Occipital lobe (tissue), 1 donor: ENCODE measurements at regions not wholly inside any gene's neighbourhood (a gene's known extent, or its start where the extent isn't known, plus 50 kb on each side); places are given as distances from the start of the nearest gene placed in this dataset.

Source experiments
- DNase-seq: peaks from one replicate; lab custom pipeline; 2025; lab: John Stamatoyannopoulos, UW

DNA sequence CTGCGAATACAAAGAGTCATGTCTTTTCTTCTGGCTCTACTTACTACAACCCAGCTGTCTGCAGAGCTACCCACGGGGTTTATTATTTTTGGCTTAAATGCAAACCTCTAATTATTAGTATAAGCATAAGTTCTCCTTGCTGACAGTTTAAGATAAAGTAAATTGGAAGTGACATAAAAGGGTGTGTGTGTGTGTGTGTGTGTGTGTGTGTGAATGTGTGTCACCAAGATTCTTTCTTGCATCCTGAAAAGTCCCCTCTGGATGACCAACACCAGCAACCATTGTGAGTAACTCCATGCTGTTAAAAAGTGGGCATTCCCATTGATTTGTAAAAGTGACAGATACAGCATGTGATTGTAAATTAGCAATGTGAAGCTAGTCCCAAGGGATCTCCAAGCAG lies 803.8 kb upstream of the ZNF608 start:
- no peak for DNase-seq

DNA sequence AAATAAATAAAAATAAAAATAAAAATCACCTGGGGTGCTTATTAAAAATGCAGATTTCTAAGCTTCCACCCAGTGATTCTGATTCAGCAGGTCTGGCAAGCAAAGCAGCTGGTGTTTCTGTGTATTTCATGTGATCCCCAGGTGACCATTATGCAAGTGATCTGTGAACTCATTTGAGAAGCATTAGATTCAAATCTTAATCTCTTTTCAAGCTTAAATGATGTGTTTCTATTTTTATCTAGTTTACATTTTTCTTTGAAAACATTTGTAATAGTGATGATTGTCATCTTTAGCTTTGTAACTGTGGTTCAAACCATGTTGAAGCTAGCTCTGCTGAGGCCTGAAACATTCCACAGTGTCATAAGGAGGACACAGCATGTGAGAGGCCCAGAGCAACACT lies 804.8 kb upstream of the ZNF608 start:
- no peak for DNase-seq

DNA sequence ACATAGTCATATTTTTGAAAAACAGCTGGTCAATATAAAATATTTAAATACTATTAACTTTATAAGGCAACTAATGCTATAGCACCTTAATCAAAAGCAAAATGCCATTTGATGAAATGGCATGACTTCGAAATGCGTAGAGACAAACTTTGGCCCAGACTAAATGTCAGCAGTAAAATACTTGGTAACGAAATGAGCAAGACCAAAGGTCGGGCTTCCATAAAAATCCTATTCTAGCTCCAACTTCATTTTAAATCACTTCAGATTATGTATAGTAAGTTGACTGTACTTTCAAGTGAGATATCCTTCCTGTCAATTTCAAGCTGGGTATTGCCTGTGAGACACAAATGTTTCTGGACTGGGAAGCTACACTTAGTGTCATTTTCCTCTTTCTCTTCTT lies 805.4 kb upstream of the ZNF608 start:
- DNase-seq: no peak

DNA sequence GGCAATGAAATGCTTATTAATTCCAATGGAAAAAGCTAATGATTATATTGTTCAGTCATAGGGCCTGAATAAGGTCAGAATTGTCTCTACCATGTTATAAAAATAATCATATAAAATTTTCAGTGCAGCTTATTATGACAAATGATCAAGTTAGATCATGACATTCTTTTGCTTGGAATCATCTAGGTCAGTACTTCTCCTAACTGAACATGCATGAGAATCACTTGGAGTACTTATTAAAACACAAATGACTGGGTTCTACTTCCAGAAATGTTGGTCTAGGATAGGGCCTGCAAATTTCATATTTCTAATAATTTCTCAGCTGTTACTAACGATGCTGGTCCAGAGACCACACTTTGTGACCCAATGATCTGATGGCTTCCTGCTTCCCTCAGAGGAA lies 806.0 kb upstream of the ZNF608 start:
- DNase-seq: no peak

DNA sequence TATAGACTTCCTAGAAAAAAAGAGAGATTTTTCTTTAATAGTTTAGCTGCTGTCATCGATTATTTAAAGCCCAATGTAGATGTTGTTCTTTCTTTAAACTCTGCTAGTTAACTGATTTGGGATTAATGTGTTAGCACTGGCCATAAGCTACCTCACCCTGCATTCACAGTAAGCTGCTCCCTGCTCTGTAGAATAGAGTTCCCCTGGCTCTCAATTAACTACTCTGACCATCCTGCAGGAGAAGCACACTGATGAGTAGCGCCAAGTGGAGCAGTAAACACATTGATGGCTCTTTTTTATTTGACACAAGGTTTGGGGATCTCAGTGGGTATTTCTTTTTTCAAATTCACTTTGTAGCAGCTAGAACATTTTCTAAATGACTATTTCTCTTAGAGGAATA lies 807.9 kb upstream of the ZNF608 start:
- DNase-seq: no peak

DNA sequence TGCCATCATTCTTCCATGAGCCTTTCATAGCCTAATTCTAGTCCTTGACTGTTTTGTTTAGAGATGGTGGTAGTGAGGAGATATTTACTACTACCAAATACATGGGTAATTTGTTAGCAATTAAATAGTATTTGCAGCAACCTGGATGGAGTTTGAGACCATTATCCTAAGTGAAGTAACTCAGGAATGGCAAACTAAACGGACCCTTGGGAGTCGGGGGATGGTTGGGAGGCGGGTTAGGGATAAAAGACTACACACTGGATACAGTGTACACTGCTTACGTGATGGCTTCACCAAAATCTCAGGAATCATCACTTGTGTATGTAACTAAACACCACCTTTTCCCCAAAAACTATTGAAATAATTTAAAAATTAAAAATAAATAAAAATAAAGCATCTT lies 809.2 kb upstream of the ZNF608 start:
- DNase-seq: no peak

DNA sequence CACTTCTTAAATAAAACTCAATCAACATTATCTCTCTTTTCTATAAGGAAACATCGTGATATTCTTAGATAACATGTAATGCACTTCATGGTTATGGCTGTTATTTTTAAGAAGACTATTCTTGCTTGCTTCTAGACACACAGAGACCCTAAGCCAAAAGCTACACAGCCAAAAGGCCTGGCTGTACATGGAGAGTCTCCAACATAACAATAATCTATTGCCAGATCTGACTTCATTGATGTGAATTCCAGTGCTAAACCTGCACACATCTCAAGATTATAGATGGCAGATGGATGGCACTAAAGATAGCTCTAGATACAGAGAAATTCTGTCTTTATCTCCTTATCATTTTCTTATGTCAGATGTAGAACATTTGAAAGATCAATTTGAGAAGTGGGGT lies 811.6 kb upstream of the ZNF608 start:
- DNase-seq: no peak

DNA sequence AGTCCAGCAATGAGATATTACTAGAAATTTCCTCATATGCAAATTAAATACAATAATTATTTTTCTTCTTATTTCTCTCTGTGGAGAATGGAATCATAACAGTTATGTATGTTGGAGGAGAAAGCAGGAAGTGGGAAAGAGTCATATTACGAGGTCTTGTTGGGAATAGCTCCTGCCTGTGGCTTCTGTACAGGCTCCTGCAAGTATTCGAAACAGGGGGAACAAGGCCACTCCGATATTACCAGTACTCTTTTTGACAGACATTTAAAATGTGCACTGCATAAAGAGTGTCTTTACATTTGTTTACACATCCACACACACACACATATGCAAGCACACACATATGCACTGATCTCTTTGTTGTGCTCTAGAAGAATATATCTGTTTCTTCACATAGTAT lies 812.0 kb upstream of the ZNF608 start:
- DNase-seq: no peak

DNA sequence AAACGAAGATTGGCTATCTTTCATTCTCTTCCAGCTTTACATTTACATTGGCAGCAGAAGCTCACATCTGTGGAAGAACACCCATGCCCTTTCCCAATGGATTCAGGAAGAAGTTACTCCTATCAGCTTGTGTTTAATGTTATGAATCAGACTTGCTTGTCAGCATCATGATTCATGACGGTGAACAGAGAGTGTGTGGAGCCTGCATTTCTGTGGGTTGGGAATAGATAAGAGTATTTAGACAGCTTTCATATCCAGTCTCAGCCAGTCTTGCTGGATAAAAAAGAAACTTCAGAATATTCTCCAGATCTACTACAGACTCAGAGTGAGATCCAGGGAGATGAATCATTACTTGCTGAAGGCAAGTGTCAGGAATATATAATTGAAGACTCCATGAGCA lies 812.9 kb upstream of the ZNF608 start:
- no peak for DNase-seq

DNA sequence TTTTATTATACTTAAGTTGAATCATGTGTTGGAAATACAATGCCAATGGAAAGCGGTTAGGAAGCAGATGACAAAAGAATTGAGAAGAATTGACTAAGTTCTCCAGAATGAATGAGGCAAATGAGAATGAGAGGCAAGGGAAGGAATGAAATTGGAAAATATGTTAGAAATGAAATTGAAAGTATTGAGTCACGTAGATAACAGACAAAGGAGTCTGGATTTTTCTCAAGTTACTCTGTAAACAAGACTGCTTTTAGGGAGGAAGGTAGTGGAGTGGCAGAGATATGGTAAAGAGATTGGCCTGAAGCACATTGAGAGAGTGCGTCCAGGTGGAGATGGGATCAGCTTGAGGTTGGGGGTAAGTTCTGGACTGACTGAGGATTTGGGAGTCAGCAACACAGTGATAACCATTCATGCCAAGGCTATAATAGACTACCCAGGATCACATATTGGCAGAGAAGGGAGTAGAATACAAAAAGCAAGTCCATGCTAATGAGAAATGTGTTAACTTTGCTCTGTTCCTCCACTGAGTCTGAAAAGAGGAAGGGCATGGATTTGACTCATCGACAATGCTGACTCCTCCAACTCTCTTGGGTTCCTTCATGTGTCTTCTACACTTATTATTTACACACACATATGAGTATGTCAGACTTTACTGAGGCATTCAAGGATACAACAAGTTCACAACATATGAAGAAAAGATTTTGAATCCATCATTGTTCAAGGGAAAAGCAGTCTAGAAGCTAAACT lies 814.2 kb upstream of the ZNF608 start:
- DNase-seq: no peak

DNA sequence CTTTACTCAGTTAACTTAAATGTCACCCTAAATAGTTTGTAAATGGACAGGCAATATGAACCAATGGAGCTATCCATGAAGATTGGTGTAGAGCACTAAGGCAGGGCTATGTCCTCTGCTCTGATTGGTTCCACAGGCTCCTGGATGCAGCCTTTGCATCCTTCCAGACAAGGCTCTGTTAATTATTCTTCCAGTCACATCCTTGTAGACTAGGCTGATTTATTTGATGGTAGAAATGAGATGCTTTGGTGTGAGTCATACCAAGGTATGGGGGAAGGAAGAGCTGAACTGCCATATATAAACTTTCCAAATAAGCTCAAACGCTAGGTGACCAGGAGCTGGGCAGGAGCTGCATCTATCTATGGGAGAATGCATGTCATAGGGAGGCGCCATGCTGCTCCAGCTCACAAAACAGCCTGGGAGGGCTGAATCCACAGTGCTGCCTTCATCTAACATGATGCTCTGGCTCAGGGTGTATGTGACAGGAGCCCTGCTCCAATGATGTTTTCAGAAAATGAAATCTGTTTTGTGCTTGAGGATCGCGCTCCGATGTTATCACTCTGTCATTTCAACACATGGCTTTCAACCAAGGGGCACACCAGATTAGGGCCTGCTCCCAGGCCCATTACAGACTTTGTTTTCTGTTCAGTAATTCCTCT lies 818.0 kb upstream of the ZNF608 start:
- DNase-seq: no peak

DNA sequence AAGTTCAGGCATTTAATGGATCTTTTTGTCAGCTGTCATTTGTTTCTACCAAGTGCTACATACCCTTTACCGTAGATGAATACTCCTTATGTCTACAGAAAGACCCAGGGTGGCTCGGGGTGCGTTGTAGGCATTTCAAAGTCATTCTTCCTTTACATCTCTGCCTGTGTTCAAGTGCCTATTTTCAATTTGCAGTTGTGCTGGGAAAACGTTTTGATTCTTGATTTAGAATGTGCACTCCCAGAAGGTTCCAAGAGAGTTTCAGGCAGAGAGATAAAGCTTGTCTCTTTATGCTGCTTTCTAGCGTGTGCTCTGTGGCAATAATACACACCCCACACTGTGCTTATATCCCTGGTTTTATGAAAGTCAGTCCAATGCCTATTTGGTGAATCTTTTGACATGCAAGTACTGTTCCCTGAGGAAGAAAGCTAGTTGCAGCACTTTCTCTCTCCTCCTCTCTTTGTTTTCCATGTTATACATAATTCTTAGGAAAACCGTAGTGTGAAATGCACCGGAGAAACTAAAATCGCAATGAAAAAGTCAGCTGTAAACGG lies 828.1 kb upstream of the ZNF608 start:
- DNase-seq: no peak

DNA sequence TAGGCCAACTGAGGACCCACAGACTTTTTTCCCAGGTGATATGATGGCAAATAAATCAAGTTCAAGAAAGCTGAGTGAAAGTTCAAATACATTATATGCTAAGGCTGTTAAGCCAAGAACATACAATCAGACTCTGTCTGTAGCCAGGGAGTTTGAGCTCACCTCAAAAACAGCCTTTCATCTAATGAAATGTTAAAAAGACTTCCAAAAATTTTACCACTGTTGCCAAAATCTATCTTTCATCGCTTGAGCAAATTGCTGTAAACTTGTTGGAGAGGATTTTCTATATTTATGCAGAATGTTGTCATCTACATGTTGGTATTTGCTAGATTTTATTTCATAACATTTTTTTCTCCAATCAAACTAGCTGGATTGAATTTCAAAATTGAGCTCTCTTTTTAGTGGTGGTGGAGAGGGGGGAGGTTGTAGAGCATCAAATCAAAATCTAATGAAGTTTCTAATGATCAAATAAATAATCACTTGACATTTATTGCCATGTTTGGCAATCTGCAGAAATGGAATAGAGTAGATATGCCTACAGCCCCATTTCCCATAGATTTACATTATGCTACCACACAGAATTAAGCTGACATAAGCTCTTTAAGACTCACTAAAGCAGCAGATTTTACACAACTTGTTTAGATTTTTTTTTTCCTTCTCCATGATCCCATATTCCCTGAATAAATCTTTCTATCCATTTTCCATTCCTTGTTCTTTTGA lies 828.9 kb upstream of the ZNF608 start:
- DNase-seq: no peak

DNA sequence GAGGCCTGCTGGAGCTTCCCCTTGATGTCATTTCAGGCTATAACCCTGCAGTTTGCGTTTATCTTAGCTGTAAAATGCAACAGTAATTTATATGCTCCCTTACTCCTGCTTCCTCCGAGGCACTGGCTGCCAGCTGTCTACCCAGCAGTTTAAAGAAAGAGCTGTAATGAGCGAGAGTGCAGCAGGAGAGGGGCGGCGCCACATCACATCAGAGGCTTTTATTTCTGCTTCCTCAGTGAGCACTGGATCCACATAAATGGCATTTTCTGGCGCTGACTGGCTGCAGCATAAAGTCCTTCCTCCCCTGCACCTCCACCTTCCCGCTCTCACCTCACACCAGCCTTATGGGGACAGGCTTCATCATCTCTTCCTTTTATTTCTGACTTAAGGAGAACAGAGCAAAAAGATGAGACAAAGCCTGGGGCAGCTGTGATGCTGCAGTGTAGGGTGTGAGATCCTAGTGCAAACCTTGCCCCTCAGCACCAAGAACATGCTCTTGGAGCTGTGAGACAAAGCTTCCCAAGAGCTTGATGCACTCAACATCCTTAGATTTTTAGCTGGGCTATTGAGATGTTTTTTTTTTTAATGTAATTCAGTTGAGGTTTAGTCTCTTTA lies 829.6 kb upstream of the ZNF608 start:
- DNase-seq: no peak

DNA sequence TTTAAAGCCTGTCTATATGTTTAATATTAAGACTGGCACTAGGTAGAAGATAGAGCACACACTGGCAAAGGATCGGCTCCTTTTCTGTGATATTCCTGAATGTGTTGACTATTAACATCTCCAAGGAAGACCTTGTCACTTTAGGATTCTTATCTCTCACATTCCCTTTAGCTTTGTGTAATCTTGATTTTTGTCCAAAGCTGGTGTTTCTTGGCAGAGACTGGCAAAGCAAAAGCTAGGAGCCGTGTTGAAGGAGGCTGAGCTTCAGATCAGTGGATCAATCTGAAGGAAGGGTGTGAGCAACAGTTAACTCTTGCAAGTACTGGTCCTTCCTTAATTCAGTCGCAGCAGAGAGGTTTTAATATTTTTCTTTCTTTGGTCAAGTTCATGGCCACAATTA lies 830.4 kb upstream of the ZNF608 start:
- no peak for DNase-seq

DNA sequence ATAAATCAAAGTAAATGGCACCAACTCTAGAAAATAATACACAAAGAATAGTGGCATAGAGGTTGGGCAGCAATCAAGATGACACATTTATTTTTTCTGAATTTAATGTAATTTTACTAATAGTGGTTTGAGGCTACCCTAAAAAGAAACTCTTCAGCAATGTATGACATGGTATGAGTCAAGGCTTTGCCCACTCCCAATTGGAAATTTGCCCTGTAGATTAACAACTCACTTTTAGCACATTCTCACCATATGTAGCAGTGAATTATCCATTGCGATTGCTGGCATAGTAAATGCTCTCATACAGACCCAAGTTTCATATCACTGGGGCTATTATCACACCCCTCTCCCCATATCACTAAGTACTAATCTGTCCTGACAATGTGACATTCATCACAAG lies 832.1 kb upstream of the ZNF608 start:
- no peak for DNase-seq

DNA sequence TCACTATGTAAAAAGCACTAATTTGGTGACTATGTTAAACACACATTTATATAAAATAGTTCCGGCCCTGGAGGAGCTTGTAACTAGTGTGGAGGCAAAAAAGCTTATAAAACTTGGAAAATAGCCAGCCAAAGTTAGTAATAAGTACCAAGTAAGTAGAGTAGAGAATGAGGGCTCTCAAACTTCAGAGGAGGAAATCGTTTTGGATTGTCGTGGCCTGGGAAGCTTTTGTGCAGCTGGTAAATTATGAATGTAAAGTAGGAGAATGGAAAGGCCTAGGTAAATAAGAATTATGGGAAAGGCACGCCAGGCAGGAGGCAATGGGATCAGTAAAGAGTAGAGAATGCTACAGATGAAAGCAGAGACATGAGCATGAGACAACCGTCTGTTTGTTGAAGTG lies 832.7 kb upstream of the ZNF608 start:
- DNase-seq: no peak

DNA sequence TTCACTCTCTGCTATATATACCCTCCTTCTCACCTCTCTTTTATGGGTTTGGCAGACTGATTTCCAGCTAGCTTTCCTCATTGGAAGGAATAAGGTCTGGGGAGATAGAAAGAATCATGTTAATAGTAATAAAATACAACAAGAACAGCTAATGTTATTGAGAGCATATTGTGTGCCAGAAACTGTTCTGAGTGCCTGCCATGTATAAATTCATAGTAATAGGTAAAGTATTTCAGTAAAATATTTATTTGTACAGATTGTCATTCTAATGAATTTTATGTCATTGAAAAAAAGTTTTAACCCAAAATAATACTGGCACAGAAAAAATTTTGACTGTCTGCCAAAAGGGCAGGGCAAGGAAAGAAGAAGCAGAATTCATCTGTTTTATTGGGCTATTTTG lies 834.9 kb upstream of the ZNF608 start:
- no peak for DNase-seq

DNA sequence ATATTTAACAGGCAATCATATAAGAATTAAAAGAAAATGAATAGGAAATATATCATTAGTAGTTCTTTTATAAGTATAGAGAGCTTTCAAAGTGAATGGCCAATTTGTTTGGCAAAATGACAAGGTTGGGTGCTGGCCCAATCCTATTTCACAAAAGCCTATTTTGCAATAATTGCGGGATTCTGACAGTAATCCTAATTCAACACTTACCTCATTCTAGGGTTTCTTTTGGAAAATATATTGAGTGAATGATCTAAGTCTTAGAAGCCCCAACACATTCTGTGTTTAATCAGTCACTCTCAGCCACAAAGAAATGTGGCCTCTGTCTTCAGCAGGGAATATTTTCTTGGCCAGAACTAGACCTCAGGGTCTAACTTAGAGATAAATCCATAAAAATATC lies 835.9 kb upstream of the ZNF608 start:
- no peak for DNase-seq

DNA sequence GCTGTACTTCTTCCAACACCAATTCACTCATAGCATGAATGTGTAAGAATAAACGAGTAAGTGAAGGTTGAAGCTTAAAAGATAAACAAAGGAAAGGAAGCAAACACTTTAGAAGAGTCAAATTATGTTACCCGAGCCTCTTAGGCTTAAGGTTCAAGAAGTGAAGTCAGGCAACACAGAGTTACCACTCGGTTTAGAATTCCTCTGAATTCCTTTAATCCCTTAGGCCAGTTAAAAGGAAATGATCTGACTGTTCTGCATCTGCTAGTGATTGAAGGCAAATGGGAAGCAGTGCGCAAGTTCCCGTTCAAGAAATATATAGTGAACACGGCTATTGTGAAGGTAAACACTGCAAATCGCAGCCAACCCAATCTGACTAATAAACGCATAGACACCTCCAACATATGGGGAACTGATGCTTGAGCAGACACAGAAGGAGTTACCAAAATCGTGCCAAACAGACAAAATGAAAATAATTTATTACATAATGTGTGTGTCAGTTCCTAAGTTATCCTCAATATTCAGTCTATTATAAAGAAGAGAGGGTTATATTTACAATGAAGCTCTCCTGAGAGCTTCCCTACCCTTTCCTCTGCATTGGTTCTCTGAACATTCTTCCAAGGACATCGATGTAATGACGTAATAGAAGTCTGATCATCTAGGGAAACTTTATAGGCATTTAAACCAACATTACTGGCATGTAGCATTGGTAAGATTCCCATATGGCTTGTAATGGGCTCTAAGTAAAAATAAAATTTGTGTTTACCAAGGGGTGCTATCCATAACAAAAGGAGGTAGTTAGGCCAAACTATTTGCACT lies 837.1 kb upstream of the ZNF608 start:
- no peak for DNase-seq

DNA sequence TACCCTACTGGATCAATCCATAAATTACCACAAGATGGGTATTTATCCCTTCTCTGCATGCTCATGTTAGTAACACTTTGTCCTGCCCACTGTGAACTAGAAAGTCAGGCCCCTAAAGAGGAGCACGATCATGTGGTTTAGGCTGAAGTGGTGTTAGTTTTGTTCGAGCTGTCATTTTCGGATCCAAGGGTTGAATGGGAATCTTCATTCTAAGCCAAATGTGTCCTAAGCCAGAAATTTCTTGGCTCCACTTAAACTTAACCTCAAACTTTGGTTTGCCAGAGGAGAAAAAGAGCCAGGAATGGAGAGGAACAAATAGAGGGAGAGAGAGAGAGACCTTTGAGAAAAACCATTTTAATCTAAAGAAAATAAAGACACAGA lies 837.7 kb upstream of the ZNF608 start:
- no peak for DNase-seq
